ENCODE measurements at regions not wholly inside any gene's neighbourhood (a gene's known extent, or its start where the extent isn't known, plus 50 kb on each side); places are given as distances from the start of the nearest gene placed in this dataset.

DNA sequence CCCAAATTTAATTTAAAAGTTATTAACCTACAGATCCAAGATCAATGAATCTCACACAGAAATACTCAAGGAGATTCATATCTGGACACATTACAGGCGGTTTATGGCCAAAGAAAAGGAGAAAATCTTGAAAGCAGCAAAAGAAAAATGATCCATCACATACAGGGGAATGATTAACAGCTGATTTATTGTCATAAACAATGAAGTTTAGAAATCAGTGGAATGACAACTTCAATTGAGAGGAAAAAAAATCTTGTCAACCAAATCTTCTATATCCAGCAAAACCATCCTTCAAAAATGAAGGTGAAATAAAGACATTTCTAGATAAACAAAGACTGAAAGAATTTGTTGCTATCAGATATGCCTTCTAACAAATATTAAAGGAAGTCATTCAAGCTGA lies 156.2 kb upstream of the SEMA6D start:
- H3K27me3 Mint-ChIP-seq: no peaks in the 10 kb centered on the region
- no peaks in the 10 kb centered on the region for H3K4me1 Mint-ChIP-seq (ENCODE audit: low read depth in 2 of 2)
- H3K36me3 Mint-ChIP-seq (ENCODE audit: insufficient read depth): no peaks in the 10 kb centered on the region
- no peak overlapping the region for H3K27ac Mint-ChIP-seq
- H3K4me3 Mint-ChIP-seq: no peak overlapping the region
- DNase-seq: no peak
- H3K9me3 Mint-ChIP-seq: peaks cover 11 to 14% of the 10 kb centered on the region in 2 donors
- no peak for ATAC-seq (replicated peaks)

DNA sequence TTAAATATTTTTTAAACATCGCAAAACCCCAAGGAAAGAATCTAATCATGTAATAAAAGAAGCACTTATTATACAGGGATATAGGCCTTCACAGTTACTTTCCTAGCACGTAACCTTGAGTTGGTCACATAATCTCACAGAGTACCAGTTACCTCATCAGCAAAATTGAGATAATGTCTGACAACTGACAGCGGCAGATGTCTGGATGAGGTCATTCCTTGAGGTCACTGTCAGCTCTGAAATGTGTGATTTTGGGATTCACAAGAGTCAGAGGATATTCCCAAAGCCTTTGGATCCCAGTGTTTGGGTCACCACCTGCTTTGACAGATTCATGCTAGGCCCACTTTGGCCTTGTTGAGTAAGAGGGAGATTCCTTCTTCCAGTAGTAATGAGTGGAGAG lies 151.4 kb upstream of the SEMA6D start:
- no peak for ATAC-seq (replicated peaks)

DNA sequence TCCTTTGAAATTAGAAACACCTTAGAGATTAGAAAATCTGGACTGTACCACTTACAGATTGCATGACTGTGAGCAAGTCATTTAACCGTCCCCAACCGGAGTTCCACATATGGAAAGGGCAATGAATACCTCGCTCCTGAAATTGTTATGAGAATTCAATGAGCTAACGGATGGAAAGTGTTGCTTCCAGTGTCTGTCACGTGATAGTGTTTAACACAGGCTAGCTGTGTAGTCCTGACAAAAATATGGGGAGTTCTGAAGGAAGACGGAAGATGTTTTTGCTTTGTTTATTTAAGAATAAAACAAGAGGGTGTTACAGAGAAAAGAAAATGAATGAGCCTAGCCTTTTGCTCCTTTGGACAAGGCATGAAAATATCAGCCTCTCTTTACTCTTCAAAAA lies 150.7 kb upstream of the SEMA6D start:
- Mint-ChIP-seq H3K4me3 (no peak overlapping the region), H3K4me1 (ENCODE audit: low read depth in 2 of 2) (no peaks in the 10 kb centered on the region), H3K9me3 (peaks cover 0 to 2% of the 10 kb centered on the region in 2 donors), H3K27ac (no peak overlapping the region), H3K36me3 (ENCODE audit: insufficient read depth) (no peaks in the 10 kb centered on the region), H3K27me3 (no peaks in the 10 kb centered on the region)
- DNase-seq (no peak), ATAC-seq (replicated peaks) (no peak)

More for the DNA sequence above, 151.4 kb upstream of the SEMA6D start:
- DNase-seq: no peak
- Mint-ChIP-seq H3K27me3 (no peaks in the 10 kb centered on the region), H3K9me3 (peaks cover 0 to 2% of the 10 kb centered on the region in 2 donors), H3K27ac (no peak overlapping the region), H3K36me3 (ENCODE audit: insufficient read depth) (no peaks in the 10 kb centered on the region), H3K4me3 (no peak overlapping the region), H3K4me1 (ENCODE audit: low read depth in 2 of 2) (no peaks in the 10 kb centered on the region)

DNA sequence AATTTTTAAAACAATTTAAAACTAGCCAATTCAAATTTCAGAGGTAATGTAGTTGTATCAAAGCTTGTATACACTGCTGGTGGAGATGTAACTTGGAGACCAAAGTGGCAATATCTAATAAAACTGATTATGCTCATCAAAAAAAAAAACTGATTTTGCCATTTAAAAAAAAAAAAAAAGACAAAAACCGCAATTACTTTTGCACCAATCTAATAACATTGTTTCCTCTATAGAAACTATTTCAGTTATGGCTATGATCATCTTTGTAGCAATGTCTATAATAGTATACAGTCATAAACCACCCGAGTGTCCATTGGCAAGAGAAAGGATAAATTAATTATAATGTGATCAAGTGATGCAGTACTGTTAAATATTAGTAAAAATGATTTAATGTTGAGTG lies 149.3 kb upstream of the SEMA6D start:
- H3K36me3 Mint-ChIP-seq (ENCODE audit: insufficient read depth): no peaks in the 10 kb centered on the region
- DNase-seq: no peak
- H3K27ac Mint-ChIP-seq: no peak overlapping the region
- peaks cover 0 to 2% of the 10 kb centered on the region in 2 donors for H3K9me3 Mint-ChIP-seq
- no peaks in the 10 kb centered on the region for H3K27me3 Mint-ChIP-seq
- H3K4me1 Mint-ChIP-seq (ENCODE audit: low read depth in 2 of 2): no peaks in the 10 kb centered on the region
- no peak for ATAC-seq (replicated peaks)
- no peak overlapping the region for H3K4me3 Mint-ChIP-seq

- Mint-ChIP-seq H3K36me3 (ENCODE audit: insufficient read depth) (no peaks in the 10 kb centered on the region), H3K27ac (no peak overlapping the region), H3K9me3 (peaks cover 0 to 1% of the 10 kb centered on the region in 2 donors), H3K27me3 (no peaks in the 10 kb centered on the region), H3K4me3 (no peak overlapping the region), H3K4me1 (ENCODE audit: low read depth in 2 of 2) (no peaks in the 10 kb centered on the region)
- no peak for DNase-seq
- no peak for ATAC-seq (replicated peaks)
Observed at GRCh38 chr15:47570044-47570443, 147.3 kb upstream of the SEMA6D start.

GRCh38 chr15:47570451-47570850 lies 146.9 kb upstream of the SEMA6D start:
- no peak overlapping the region for H3K27ac Mint-ChIP-seq
- H3K4me3 Mint-ChIP-seq: no peak overlapping the region
- no peak for DNase-seq
- no peak for ATAC-seq (replicated peaks)
- no peaks in the 10 kb centered on the region for H3K4me1 Mint-ChIP-seq (ENCODE audit: low read depth in 2 of 2)
- no peaks in the 10 kb centered on the region for H3K27me3 Mint-ChIP-seq
- H3K36me3 Mint-ChIP-seq (ENCODE audit: insufficient read depth): no peaks in the 10 kb centered on the region
- peaks cover 0 to 1% of the 10 kb centered on the region in 2 donors for H3K9me3 Mint-ChIP-seq

- Mint-ChIP-seq H3K4me3 (no peak overlapping the region), H3K36me3 (ENCODE audit: insufficient read depth) (no peaks in the 10 kb centered on the region), H3K27me3 (no peaks in the 10 kb centered on the region), H3K27ac (no peak overlapping the region), H3K9me3 (peaks cover 0 to 1% of the 10 kb centered on the region in 2 donors), H3K4me1 (ENCODE audit: low read depth in 2 of 2) (no peaks in the 10 kb centered on the region)
- ATAC-seq (replicated peaks): no peak
- DNase-seq: no peak
Observed at GRCh38 chr15:47570881-47571640, 146.2 kb upstream of the SEMA6D start.

DNA sequence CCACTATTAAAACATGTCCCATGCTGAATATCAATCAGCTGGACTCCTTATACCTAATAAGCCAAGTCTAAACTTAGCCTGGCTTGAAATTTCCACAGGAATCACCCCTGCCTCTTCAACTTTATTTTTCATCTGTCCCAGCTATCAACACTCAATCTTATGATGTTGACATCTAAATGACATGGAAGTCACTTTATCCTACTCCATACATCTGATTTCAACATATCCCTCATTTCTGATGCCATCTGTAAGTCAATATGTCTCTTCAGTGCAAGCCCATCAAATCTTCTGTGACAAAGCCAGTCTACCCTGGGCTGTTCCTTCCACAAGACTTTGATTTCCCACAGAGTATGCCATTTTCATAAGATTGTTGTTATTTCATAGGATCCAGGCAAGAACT lies 143.6 kb upstream of the SEMA6D start:
- no peak for ATAC-seq (replicated peaks)
- Mint-ChIP-seq H3K36me3 (ENCODE audit: insufficient read depth) (no peaks in the 10 kb centered on the region), H3K9me3 (peaks cover 0 to 1% of the 10 kb centered on the region in 2 donors), H3K27ac (no peak overlapping the region), H3K4me1 (ENCODE audit: low read depth in 2 of 2) (no peaks in the 10 kb centered on the region), H3K27me3 (no peaks in the 10 kb centered on the region), H3K4me3 (no peak overlapping the region)
- DNase-seq: no peak

- no peak overlapping the region for H3K4me3 Mint-ChIP-seq
- H3K4me1 Mint-ChIP-seq (ENCODE audit: low read depth in 2 of 2): no peaks in the 10 kb centered on the region
- H3K36me3 Mint-ChIP-seq (ENCODE audit: insufficient read depth): no peaks in the 10 kb centered on the region
Observed at GRCh38 chr15:47577000-47577399, 140.3 kb upstream of the SEMA6D start.

DNA sequence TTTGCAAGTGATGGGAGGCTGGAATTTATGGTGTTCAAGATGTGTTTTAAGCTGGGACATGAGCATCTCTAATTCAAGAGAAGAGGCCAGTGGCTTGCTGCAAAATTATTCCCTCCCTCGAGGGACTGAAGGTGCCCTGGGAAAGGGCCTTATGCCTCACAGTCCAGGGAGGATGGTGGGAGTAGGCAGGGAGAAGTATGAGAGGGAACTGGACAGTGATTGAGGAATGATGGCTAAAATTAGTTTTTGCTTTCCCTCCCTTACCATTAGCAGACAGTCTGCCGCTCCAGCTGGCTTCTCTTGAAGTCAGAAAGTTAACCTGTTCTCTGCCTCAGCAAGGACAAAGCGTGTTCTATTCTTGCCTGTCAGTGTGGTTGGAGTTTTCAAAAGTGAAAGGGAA lies 139.8 kb upstream of the SEMA6D start:
- no peak for ATAC-seq (replicated peaks)
- Mint-ChIP-seq H3K27ac (no peak overlapping the region), H3K9me3 (peaks cover 0 to 1% of the 10 kb centered on the region in 2 donors), H3K4me1 (ENCODE audit: low read depth in 2 of 2) (no peaks in the 10 kb centered on the region), H3K27me3 (no peaks in the 10 kb centered on the region), H3K36me3 (ENCODE audit: insufficient read depth) (no peaks in the 10 kb centered on the region), H3K4me3 (no peak overlapping the region)
- no peak for DNase-seq

More at GRCh38 chr15:47577000-47577399, 140.3 kb upstream of the SEMA6D start:
- peaks cover 0 to 1% of the 10 kb centered on the region in 2 donors for H3K9me3 Mint-ChIP-seq
- ATAC-seq (replicated peaks): no peak
- no peak overlapping the region for H3K27ac Mint-ChIP-seq
- no peak for DNase-seq
- H3K27me3 Mint-ChIP-seq: no peaks in the 10 kb centered on the region

DNA sequence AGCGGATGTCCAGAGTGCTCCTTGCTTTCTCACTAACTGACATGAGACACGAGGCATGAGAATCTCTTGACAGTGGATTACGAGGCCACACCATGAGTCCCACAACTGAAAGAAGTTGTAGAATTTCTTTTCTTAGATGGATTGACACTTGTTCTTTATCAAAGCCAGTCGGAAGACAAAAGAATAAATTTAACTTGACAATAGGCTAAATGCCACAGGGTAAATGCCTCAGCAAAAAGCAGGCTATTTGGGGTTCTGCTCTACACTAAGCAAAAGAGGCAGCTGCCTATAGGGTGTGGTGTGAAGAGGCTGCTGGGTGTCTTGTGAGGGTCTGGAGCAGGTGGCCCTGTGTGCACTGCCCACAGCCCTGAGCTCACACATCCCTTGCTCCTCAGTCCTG lies 135.1 kb upstream of the SEMA6D start:
- no peak overlapping the region for H3K27ac Mint-ChIP-seq
- peaks cover 3% of the 10 kb centered on the region for H3K36me3 Mint-ChIP-seq (ENCODE audit: insufficient read depth)
- no peaks in the 10 kb centered on the region for H3K27me3 Mint-ChIP-seq
- no peak for ATAC-seq (replicated peaks)
- no peak overlapping the region for H3K4me3 Mint-ChIP-seq
- H3K9me3 Mint-ChIP-seq: no peaks in the 10 kb centered on the region
- H3K4me1 Mint-ChIP-seq (ENCODE audit: low read depth in 2 of 2): no peaks in the 10 kb centered on the region
- DNase-seq: no peak

GRCh38 chr15:47584316-47584715 lies 133.0 kb upstream of the SEMA6D start:
- ATAC-seq (replicated peaks) (no peak), DNase-seq (no peak)
- Mint-ChIP-seq H3K4me1 (ENCODE audit: low read depth in 2 of 2) (no peaks in the 10 kb centered on the region), H3K36me3 (ENCODE audit: insufficient read depth) (peaks cover 3% of the 10 kb centered on the region), H3K27ac (no peak overlapping the region), H3K27me3 (no peaks in the 10 kb centered on the region), H3K9me3 (peaks cover 0 to under 1% of the 10 kb centered on the region in 2 donors), H3K4me3 (no peak overlapping the region)

- Mint-ChIP-seq H3K36me3 (ENCODE audit: insufficient read depth) (peaks cover 3% of the 10 kb centered on the region), H3K4me3 (no peak overlapping the region), H3K9me3 (peaks cover 0 to 3% of the 10 kb centered on the region in 2 donors), H3K4me1 (ENCODE audit: low read depth in 2 of 2) (no peaks in the 10 kb centered on the region), H3K27me3 (no peaks in the 10 kb centered on the region), H3K27ac (no peak overlapping the region)
- DNase-seq: no peak
- no peak for ATAC-seq (replicated peaks)
Observed at GRCh38 chr15:47586653-47587224, 130.6 kb upstream of the SEMA6D start.
